ENCODE measurements at regions not wholly inside any gene's neighbourhood (a gene's known extent, or its start where the extent isn't known, plus 50 kb on each side); places are given as distances from the start of the nearest gene placed in this dataset.
A peak's percentile ranks its signal among the peaks of the same experiment; 100 is the strongest.

- no peak for TF ChIP-seq ZNF114 (CRISPR knock-in tag; IDR thresholded peaks at IDR 0.05)
- TF ChIP-seq NANOG (IDR thresholded peaks at IDR 0.05; ENCODE audit: borderline replicate concordance) = peak; percentile 95
- Histone ChIP-seq H3K4me2 (peak overlapping the region; percentile 75), H3K27ac (ENCODE audit: low read depth) (no peak overlapping the region), H3K36me3 (ENCODE audit: insufficient read depth) (no peaks in the 10 kb centered on the region), H3K27me3 (ENCODE audit: insufficient read depth) (peaks cover 46% of the 10 kb centered on the region), H3F3A (replicated peaks; ENCODE audit: low read depth) (no peaks in the 10 kb centered on the region), H3K9me2 (ENCODE audit: insufficient read depth) (no peaks in the 10 kb centered on the region), H3K79me2 (replicated peaks; ENCODE audit: insufficient read depth) (no peaks in the 10 kb centered on the region), H2AFZ (no peak overlapping the region), H3K4me3 (peak overlapping the region; percentile 7; the same call in 1 of the 2 replicates), H4K20me1 (replicated peaks; ENCODE audit: insufficient read depth) (no peaks in the 10 kb centered on the region), H3K4me1 (ENCODE audit: insufficient read depth) (peaks cover 67% of the 10 kb centered on the region)
- Mint-ChIP-seq H3K27me3 (ENCODE audit: insufficient read depth, low read depth, poor library complexity) (peaks cover 65% of the 10 kb centered on the region), H3K9me3 (no peaks in the 10 kb centered on the region; the same call in 2 of the 3 replicates), H3K36me3 (ENCODE audit: low read depth) (no peaks in the 10 kb centered on the region), H3K4me3 (peak overlapping the region; percentile 53), H3K4me1 (peaks cover 75% of the 10 kb centered on the region), H3K27ac (no peak overlapping the region)
- ATAC-seq (no peak; the same call in 1 of the 3 replicates), DNase-seq (ENCODE audit: low spot score) (peak; percentile 54)
These were observed 211.7 kb downstream of the TEX29 start for GRCh38 chr13:111532111-111532510.

GRCh38 chr13:111533900-111534683 is 213.7 kb downstream of the TEX29 start:
- Histone ChIP-seq H3K4me3 (peak overlapping the region; percentile 53), H3K27me3 (ENCODE audit: insufficient read depth) (peaks cover 46% of the 10 kb centered on the region), H2AFZ (no peak overlapping the region), H4K20me1 (replicated peaks; ENCODE audit: insufficient read depth) (no peaks in the 10 kb centered on the region), H3K4me2 (peak overlapping the region; percentile 75), H3K4me1 (ENCODE audit: insufficient read depth) (peaks cover 75% of the 10 kb centered on the region), H3F3A (replicated peaks; ENCODE audit: low read depth) (no peaks in the 10 kb centered on the region), H3K36me3 (ENCODE audit: insufficient read depth) (no peaks in the 10 kb centered on the region), H3K9me2 (ENCODE audit: insufficient read depth) (no peaks in the 10 kb centered on the region), H3K79me2 (replicated peaks; ENCODE audit: insufficient read depth) (no peaks in the 10 kb centered on the region), H3K27ac (ENCODE audit: low read depth) (no peak overlapping the region)
- no peaks in the 10 kb centered on the region; the same call in 2 of the 3 replicates for H3K9me3 Mint-ChIP-seq
- peaks cover 73% of the 10 kb centered on the region for H3K27me3 Mint-ChIP-seq (ENCODE audit: insufficient read depth, low read depth, poor library complexity)
- H3K4me1 Mint-ChIP-seq = peaks cover 87% of the 10 kb centered on the region
- H3K4me3 Mint-ChIP-seq = peak overlapping the region; percentile 19; the same call in 2 of the 3 replicates
- no peak overlapping the region for H3K27ac Mint-ChIP-seq
- no peak for DNase-seq (ENCODE audit: low spot score)
- no peaks in the 10 kb centered on the region for H3K36me3 Mint-ChIP-seq (ENCODE audit: low read depth)
- TF ChIP-seq POLR2AphosphoS5 (IDR thresholded peaks at IDR 0.05; ENCODE audit: low read depth) = no peak
- no peak for ATAC-seq

GRCh38 chr13:111534751-111535522 is 214.5 kb downstream of the TEX29 start:
- H3K79me2 ChIP-seq (replicated peaks; ENCODE audit: insufficient read depth) = no peaks in the 10 kb centered on the region
- no peaks in the 10 kb centered on the region for H3K9me2 ChIP-seq (ENCODE audit: insufficient read depth)
- ATAC-seq = peak; percentile 69
- TF ChIP-seq JUNB (IDR thresholded peaks at IDR 0.05; ENCODE audit: unreplicated experiment) (no peak), EZH2 (IDR thresholded peaks at IDR 0.05; ENCODE audit: low read depth, unreplicated experiment) (peak; percentile 64), REST (IDR thresholded peaks at IDR 0.05; ENCODE audit: unreplicated experiment) (no peak), CTCF (conservative IDR thresholded peaks at IDR 0.05; ENCODE audit: low read depth in 2 of 2) (no peak)
- Mint-ChIP-seq H3K4me1 (peaks cover 86% of the 10 kb centered on the region), H3K27me3 (ENCODE audit: insufficient read depth, low read depth, poor library complexity) (peaks cover 73% of the 10 kb centered on the region), H3K36me3 (ENCODE audit: low read depth) (no peaks in the 10 kb centered on the region), H3K9me3 (no peaks in the 10 kb centered on the region; the same call in 2 of the 3 replicates), H3K4me3 (peak overlapping the region; percentile 71), H3K27ac (0 out of 2 replicates have a peak overlapping the region, but pooled peaks have one; percentile 29)
- H3K36me3 ChIP-seq (ENCODE audit: insufficient read depth) = no peaks in the 10 kb centered on the region
- peak overlapping the region; percentile 75 for H3K4me2 ChIP-seq
- peak overlapping the region; percentile 53 for H3K4me3 ChIP-seq
- H3K27ac ChIP-seq (ENCODE audit: low read depth) = no peak overlapping the region
- peaks cover 46% of the 10 kb centered on the region for H3K27me3 ChIP-seq (ENCODE audit: insufficient read depth)
- no peaks in the 10 kb centered on the region for H4K20me1 ChIP-seq (replicated peaks; ENCODE audit: insufficient read depth)
- peak overlapping the region; percentile 53 for H2AFZ ChIP-seq
- peaks cover 71% of the 10 kb centered on the region for H3K4me1 ChIP-seq (ENCODE audit: insufficient read depth)
- peak; percentile 57 for DNase-seq (ENCODE audit: low spot score)
- no peaks in the 10 kb centered on the region for H3F3A ChIP-seq (replicated peaks; ENCODE audit: low read depth)

Measured in GM23338 (cell line).